Stimulated activated naive B cell treated with anti-CD40 and anti-IgM and Interleukin-4, amounts not matched to agents 10 μg/mL and 1 μg/mL and 100 μg/mL, for 72 hours (primary cell): ENCODE measurements at regions not wholly inside any gene's neighbourhood (a gene's known extent, or its start where the extent isn't known, plus 50 kb on each side); places are given as distances from the start of the nearest gene placed in this dataset.
"Not testable (repeated sequence)": the region's sequence is repeated elsewhere in the genome, so short reads cannot be mapped to it uniquely, and the experiment has no call there.

Experiments
- ATAC-seq, 2 donors: fragments of 150-1000 bp; cut with Tn5 transposase; replicated peaks; 2 replicates each; pipeline ENCODE4 v1.10.0; 2021; ENCODE audit warnings: moderate library complexity in 1 of 2
- DNase-seq: peaks from one replicate; pipeline ENCODE4 v3.0.0; 2021
- H3K27ac Mint-ChIP-seq: one replicate; pipeline ENCODE4 v1.8.0; 2022; ENCODE audit warnings: mild to moderate bottlenecking, mixed read lengths
- H3K27me3 Mint-ChIP-seq, 2 donors: one replicate each; pipeline ENCODE4 v1.8.0; 2022; ENCODE audit warnings: mixed read lengths in 2 of 2
- H3K36me3 Mint-ChIP-seq, 2 donors: one replicate each; pipeline ENCODE4 v1.8.0; 2022; ENCODE audit warnings: mixed read lengths in 2 of 2, mild to moderate bottlenecking in 1 of 2
- H3K4me1 Mint-ChIP-seq, 2 donors: one replicate each; pipeline ENCODE4 v1.8.0; 2022; ENCODE audit warnings: mixed read lengths in 2 of 2, mild to moderate bottlenecking in 1 of 2
- H3K4me3 Mint-ChIP-seq, 2 donors: one replicate each; pipeline ENCODE4 v1.8.0; 2022; ENCODE audit warnings: mild to moderate bottlenecking in 2 of 2, mixed read lengths in 2 of 2, moderate library complexity in 1 of 2
- H3K9me3 Mint-ChIP-seq, 2 donors: one replicate each; pipeline ENCODE4 v1.8.0; 2022; ENCODE audit warnings: mixed read lengths in 2 of 2, mild to moderate bottlenecking in 1 of 2

DNA sequence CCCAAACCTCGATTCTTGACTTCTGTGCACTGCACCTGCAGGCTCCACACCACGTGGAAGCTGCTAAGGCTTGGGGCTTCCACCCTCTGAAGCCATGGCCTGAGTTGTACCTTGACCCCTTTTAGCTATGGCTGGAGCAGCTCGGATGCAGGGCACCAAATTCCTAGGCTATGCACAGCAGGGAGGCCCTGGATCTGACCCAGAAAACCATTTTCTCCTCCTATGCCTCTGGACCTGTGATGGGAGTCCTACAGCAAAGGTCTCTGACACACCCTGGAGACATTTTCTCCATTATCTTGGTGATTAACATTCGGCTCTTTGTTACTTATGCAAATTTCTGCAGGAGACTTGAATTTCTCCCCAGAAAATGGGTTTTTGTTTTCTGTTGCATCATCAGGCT, 309.2 kb upstream of the DDI1 start:
- DNase-seq = no peak
- Mint-ChIP-seq H3K36me3 (no peaks in the 10 kb centered on the region), H3K4me3 (no peak overlapping the region), H3K27me3 (no peaks in the 10 kb centered on the region), H3K27ac (no peak overlapping the region), H3K9me3 (peaks cover 14 to 18% of the 10 kb centered on the region in 2 donors), H3K4me1 (no peaks in the 10 kb centered on the region)
- no peak for ATAC-seq

DNA sequence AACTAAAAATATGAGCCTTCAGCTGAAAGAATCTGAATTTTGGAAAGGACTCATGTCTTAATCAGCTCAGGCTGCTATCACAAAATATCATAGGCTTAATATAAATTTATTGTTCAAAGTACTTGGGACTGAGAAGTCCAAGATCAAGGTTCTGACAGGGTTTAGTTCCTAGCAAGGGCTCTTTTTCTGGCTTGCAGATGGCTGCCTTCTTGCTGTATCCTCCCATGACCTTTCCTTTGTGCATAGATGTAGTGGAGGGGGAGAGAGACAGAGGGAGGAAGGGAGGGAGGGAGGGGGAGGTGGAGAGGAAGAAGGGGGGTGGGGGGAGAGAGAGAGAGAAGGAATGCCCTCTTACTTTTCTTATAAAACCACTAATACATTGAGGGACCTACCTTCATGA, 306.8 kb upstream of the DDI1 start:
- DNase-seq = no peak
- Mint-ChIP-seq H3K9me3 (peaks cover 14 to 18% of the 10 kb centered on the region in 2 donors), H3K36me3 (no peaks in the 10 kb centered on the region), H3K27me3 (no peaks in the 10 kb centered on the region), H3K4me3 (no peak overlapping the region), H3K27ac (no peak overlapping the region), H3K4me1 (no peaks in the 10 kb centered on the region)
- no peak for ATAC-seq

DNA sequence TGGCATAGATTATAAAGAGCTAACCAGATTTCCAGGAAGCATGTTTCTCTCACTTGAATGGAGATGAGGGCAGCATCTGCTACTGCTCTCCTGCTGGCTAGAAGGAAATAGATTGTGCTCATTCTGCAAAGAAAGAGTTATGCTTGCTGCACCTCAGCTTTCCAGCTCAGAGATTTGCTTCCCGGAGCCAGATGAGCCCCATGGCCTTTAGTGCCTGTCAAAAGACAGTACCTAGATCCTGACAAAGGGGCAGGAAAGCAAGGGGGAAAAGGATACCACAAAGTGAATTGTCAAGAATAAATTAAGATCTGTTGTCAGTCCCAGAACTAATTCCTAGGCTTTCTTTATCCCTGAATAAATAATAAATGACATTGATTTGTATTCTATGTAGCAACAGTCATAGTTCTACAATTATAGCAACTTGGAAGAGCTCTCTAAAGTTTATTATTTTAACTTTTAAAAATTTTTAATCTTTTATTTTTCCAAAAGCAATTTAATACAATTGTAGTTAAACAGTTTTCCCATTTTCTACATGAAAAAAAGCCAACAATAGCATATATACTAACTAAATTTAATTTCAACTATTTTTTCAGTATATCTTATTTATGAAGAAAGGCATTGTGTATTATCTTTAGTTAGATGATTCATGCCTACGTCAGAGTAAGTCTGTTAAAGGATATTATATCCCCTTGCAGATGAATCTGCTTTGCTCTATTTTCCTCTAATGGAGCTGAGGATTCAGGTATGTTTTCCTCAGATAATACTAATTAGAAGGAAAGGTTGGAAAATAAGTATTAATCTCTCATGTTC, 306.1 kb upstream of the DDI1 start:
- no peak overlapping the region for H3K27ac Mint-ChIP-seq
- H3K4me1 Mint-ChIP-seq = no peaks in the 10 kb centered on the region
- H3K9me3 Mint-ChIP-seq = peaks cover 10 to 14% of the 10 kb centered on the region in 2 donors
- no peak overlapping the region for H3K4me3 Mint-ChIP-seq
- no peaks in the 10 kb centered on the region for H3K36me3 Mint-ChIP-seq
- ATAC-seq = no peak
- no peaks in the 10 kb centered on the region for H3K27me3 Mint-ChIP-seq
- DNase-seq = no peak

DNA sequence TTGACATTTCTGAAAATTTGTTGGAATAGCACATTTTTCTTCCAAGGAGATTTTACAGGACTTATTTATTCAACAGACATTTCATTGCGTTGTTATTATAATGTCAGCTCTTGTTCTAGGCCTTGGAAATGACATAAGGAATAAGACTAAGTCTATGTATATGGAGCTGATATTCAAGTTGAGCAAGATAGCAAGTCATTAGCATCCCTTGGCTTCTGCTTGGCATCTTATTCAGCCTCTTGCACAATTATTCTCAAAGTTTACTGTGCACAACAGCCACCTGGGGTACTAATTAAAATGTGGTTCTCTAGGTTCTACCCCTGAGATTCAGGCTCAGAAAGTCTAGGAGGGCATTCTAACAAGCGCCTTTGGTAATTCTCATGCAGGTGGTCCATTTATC, 304.8 kb upstream of the DDI1 start:
- no peak for DNase-seq
- ATAC-seq = no peak
- Mint-ChIP-seq H3K4me1 (no peaks in the 10 kb centered on the region), H3K4me3 (no peak overlapping the region), H3K27me3 (no peaks in the 10 kb centered on the region), H3K36me3 (no peaks in the 10 kb centered on the region), H3K27ac (no peak overlapping the region), H3K9me3 (peaks cover 5 to 7% of the 10 kb centered on the region in 2 donors)

DNA sequence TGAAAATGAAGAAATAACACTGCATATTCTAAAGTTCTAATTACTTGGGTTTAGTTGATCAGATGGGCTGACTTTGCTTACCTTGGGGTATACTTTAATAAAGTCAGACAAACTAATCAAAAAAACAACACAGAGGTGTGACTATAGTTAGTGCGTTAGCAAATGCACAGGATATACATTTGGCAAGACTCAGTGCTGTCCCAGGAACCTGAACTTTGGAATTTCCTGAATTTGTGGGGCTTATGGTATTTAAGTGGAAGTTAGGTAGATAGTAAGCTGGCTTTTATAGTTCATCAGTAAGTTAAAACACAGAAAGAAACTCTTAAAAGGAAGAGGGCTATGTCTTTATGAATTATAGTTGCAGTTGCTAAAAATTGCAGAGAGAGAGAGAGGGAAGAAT, 302.6 kb upstream of the DDI1 start:
- Mint-ChIP-seq H3K4me3 (no peak overlapping the region), H3K27ac (no peak overlapping the region), H3K27me3 (no peaks in the 10 kb centered on the region), H3K4me1 (no peaks in the 10 kb centered on the region), H3K9me3 (no peaks in the 10 kb centered on the region), H3K36me3 (no peaks in the 10 kb centered on the region)
- ATAC-seq (no peak), DNase-seq (no peak)

DNA sequence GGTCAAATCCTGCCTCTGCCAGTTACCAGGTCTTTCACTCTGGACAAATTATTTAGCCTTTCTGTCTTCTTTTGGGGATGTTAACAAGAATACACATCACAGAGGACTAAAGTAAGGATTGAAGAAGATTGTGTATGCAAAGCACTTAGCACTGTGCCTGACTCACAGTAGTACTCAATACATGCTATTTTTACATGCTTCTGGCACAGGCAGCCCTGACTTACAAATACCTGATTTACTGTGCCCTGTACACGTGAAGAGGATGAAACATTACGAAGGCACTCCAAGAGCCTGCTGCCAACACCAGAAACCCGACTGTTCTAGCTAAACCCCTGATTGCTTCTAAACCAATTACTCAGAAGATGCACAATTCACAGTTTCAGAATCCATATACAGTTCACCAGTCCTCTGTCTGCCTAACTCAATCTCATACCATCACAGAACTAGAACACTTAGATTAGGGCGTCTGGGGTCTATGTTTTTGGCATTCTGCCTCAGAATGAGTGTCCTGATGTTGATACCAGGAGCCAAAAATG, 300.9 kb upstream of the DDI1 start:
- no peak for DNase-seq
- Mint-ChIP-seq H3K4me3 (no peak overlapping the region), H3K36me3 (no peaks in the 10 kb centered on the region), H3K27ac (no peak overlapping the region), H3K9me3 (no peaks in the 10 kb centered on the region), H3K27me3 (peaks cover 0 to 8% of the 10 kb centered on the region in 2 donors), H3K4me1 (no peaks in the 10 kb centered on the region)
- no peak for ATAC-seq

DNA sequence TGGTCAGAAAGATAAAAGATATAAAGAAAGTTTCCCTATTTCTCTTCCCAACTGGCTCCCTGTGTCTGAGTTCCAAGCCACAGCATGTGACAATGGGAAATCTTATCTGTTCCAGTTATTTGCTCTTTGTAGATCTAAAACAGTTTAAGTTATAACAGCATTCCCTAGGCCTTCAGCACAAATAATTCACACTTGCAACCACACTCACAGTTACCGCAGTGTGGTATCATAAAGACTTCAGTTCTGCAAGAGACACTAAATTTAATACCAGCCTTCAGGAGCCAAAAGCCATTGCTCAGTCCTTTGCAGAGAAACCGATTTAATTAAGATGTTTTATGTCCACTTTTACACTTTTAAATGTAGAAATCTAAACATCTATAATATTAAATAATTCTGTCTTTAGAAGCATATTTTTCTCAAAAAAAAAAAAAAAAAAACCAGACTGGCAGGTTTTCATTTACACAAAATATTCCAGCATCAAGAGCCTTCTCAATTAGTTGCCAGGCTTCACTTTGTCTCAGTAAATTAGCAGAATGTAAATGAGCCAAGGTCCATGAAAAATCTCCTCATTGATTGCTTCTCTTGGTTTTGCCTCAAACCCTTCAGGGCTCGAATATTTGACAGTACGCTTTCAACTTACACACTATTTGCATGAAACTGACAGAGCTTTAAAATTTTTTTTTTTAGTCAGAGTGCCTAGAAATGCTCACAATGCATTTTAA, 300.0 kb upstream of the DDI1 start:
- Mint-ChIP-seq H3K4me3 (no peak overlapping the region), H3K27me3 (peaks cover 0 to 8% of the 10 kb centered on the region in 2 donors), H3K4me1 (no peaks in the 10 kb centered on the region), H3K27ac (no peak overlapping the region), H3K9me3 (no peaks in the 10 kb centered on the region), H3K36me3 (no peaks in the 10 kb centered on the region)
- ATAC-seq (no peak), DNase-seq (no peak)

DNA sequence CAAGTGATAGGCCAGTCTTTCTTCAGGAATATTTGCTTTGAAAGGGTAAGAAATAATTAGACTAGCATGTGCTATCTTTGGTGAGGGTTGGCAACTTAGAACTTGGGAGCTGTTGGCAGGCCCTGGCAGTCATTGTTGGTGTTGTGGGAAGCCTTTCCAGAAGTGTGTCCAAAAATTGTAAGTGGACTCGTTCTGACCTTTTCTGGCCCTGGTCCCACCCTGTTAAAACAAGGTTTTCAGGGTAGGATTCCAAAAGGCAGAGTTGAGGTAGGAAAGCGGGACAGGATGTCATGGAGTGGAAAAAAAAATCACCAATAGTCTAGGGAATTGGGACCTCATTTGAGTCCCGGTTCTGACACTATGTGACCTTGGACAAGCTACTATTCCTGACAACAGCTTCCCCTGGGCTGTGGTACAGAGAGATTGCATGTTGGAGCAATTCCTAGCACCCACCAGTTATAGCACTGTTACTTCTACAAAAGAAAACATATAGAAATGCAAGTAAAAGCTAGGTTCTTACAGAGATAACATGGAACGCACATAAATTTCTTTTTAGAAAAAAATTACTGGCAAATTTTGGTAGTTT, 299.3 kb upstream of the DDI1 start:
- H3K4me1 Mint-ChIP-seq = no peaks in the 10 kb centered on the region
- DNase-seq = no peak

DNA sequence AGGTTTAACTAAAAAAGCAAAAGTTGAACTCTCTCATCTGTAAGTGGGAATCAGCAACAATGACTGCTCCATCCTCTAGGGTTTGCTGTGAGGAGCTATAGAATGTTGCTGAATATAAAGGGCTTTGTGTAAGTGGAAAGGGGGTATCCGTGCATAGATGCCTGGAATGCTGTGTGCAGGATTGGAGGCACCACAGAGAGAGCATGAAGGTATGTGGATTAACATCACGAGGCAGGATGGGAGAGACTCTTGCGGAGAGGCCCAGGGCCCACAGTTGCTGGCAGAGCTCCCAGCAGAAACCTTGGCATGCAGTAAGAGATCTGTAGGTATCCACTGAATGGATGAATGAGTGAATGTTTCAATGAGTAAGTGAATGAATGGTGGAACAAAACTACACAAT, 298.7 kb upstream of the DDI1 start:
- no peak overlapping the region for H3K4me3 Mint-ChIP-seq
- ATAC-seq = no peak
- no peaks in the 10 kb centered on the region for H3K36me3 Mint-ChIP-seq
- H3K9me3 Mint-ChIP-seq = peaks cover 0 to 3% of the 10 kb centered on the region in 2 donors
- H3K27me3 Mint-ChIP-seq = peaks cover 0 to 8% of the 10 kb centered on the region in 2 donors
- H3K27ac Mint-ChIP-seq = no peak overlapping the region
- no peaks in the 10 kb centered on the region for H3K4me1 Mint-ChIP-seq
- no peak for DNase-seq

More for the DNA sequence above, 299.3 kb upstream of the DDI1 start:
- peaks cover 0 to 8% of the 10 kb centered on the region in 2 donors for H3K27me3 Mint-ChIP-seq
- no peak overlapping the region for H3K27ac Mint-ChIP-seq
- no peaks in the 10 kb centered on the region for H3K36me3 Mint-ChIP-seq
- H3K4me3 Mint-ChIP-seq = no peak overlapping the region
- peaks cover 0 to 2% of the 10 kb centered on the region in 2 donors for H3K9me3 Mint-ChIP-seq
- ATAC-seq = no peak

DNA sequence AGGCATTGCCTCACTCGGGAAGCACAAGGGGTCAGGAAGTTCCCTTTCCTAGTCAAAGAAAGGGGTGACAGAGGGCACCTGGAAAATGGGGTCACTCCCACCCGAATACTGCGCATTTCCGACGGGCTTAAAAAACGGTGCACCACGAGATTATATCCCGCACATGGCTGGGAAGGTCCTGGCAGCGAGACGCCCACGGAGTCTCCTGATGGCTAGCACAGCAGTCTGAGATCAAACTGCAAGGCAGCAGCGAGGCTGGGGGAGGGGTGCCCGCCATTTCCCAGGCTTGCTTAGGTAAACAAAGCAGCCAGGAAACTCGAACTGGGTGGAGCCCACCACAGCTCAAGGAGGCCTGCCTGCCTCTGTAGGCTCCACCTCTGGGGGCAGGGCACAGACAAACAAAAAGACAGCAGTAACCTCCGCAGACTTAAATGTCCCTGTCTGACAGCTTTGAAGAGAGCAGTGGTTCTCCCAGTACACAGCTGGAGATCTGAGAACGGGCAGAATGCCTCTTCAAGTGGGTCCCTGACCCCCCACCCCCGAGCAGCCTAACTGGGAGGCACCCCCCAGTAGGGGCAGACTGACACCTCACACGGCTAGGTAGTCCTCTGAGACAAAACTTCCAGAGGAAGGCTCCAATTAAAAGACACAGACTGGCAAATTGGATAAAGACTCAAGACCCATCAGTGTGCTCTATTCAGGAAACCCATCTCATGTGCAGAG, 297.2 kb upstream of the DDI1 start:
- H3K36me3 Mint-ChIP-seq, H3K27me3 Mint-ChIP-seq, DNase-seq, H3K9me3 Mint-ChIP-seq, ATAC-seq, H3K27ac Mint-ChIP-seq, H3K4me1 Mint-ChIP-seq: not testable (repeated sequence)
- H3K4me3 Mint-ChIP-seq = peak overlapping the region; percentile 61 to 77

DNA sequence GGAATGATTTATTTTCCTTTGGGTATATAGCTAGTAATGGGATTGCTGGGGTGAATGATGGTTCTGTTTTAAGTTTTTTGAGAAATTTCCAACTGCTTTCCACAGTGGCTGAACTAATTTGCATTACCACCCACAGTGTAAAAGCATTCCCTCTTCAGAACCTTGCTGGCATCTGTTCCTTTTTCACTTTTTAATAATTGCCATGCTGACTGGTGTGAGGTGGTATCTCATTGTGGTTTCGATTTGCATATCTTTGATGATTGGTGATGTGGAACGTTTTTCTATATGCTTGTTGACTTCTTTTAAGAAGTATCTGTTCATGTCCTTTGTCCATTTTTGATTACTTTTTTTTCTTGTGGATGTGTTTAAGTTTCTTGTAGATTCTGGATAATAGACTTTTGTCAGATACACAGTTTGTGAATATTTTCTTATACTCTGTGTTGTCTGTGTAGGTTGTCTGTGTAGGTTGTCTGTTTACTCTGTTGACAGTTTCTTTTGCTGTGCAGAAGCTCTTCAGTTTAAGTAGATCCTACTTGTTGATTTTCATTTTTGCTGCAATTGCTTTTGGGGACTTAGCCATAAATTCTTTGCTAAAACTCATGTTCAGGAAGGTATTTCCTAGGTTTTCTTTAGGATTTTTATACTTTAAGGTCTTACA, 291.8 kb upstream of the DDI1 start:
- Mint-ChIP-seq H3K27ac (no peak overlapping the region), H3K4me1 (peaks cover 5 to 7% of the 10 kb centered on the region in 2 donors), H3K9me3 (peaks cover 0 to 7% of the 10 kb centered on the region in 2 donors), H3K36me3 (no peaks in the 10 kb centered on the region), H3K4me3 (no peak overlapping the region), H3K27me3 (peaks cover 0 to 9% of the 10 kb centered on the region in 2 donors)
- ATAC-seq = peak; percentile 27 to 61
- no peak for DNase-seq

DNA sequence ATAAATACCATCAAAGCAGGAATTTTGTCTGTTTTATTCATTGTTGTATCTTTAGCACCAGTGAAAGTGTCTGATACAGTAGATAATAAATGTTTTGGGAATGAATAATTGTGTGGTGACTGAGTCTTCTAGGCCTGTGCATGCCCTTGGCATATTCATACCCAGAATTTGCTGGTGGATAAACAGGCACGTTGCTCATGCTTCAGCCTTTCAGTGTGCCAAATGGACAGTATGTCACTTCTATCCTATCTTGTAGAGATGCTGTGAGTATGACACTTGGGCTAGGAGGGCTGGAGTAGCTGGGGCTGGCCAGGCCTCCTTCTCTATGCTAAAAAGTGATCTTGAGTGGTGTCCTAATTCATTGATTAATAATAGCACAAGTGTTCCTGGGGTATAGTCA, 287.3 kb upstream of the DDI1 start:
- ATAC-seq (no peak), DNase-seq (no peak)
- no peaks in the 10 kb centered on the region for H3K36me3 Mint-ChIP-seq
- H3K4me1 Mint-ChIP-seq = peaks cover 4 to 7% of the 10 kb centered on the region in 2 donors
- no peak overlapping the region for H3K27ac Mint-ChIP-seq
- H3K4me3 Mint-ChIP-seq = no peak overlapping the region
- H3K27me3 Mint-ChIP-seq = peaks cover 19 to 20% of the 10 kb centered on the region in 2 donors
- H3K9me3 Mint-ChIP-seq = peaks cover 0 to 3% of the 10 kb centered on the region in 2 donors

DNA sequence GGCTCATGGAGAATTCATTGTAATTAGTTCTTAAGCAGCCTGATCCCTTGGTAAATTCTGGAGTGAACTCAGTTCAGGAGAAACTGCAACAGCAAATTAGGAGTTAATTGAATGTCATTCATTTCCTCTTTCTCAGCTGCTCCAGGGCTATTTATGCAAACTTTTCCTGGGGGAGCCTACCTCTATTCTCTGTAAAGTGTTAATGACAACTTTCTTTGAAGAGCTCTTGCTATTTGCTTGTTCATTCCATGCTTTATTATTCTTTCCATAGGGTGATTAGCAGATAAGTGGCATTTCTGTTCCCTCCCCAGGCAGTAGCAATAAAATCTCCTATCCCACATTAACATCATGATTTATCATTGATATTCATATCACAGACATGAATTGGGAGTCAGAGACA, 267.6 kb upstream of the DDI1 start:
- no peak overlapping the region for H3K27ac Mint-ChIP-seq
- no peaks in the 10 kb centered on the region for H3K36me3 Mint-ChIP-seq
- ATAC-seq (no peak), DNase-seq (no peak)
- no peaks in the 10 kb centered on the region for H3K27me3 Mint-ChIP-seq
- H3K9me3 Mint-ChIP-seq = peaks cover 0 to 2% of the 10 kb centered on the region in 2 donors
- no peak overlapping the region for H3K4me3 Mint-ChIP-seq
- H3K4me1 Mint-ChIP-seq = no peaks in the 10 kb centered on the region

DNA sequence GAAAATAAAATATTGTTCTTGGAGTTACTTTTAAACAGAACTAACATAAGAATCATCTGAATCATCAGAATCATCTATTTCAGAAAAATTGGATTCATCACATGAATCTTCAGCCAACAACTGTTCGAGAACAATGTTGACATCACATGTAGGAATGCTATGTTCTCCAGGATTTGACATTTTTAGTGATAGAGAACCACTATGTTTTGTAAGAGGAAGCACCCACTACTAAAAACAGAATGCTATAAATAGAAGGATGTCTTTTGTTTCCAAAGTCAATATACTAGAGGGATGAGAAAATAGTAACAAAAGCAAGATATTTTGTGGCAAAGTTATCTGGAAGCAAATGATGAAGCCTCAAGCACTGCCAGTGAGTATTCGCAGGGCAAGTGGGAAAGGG, 263.4 kb upstream of the DDI1 start:
- Mint-ChIP-seq H3K27me3 (no peaks in the 10 kb centered on the region), H3K27ac (no peak overlapping the region), H3K4me1 (no peaks in the 10 kb centered on the region), H3K36me3 (no peaks in the 10 kb centered on the region), H3K9me3 (no peaks in the 10 kb centered on the region), H3K4me3 (no peak overlapping the region)
- ATAC-seq (no peak), DNase-seq (no peak)
